GM19025 (cell line): ENCODE measurements at regions not wholly inside any gene's neighbourhood (a gene's known extent, or its start where the extent isn't known, plus 50 kb on each side); places are given as distances from the start of the nearest gene placed in this dataset.

Experiments
- ATAC-seq: cut with Tn5 transposase; IDR thresholded peaks from one replicate; pipeline ENCODE4 v1.9.1; 2021; ENCODE audit warnings: mild to moderate bottlenecking, low read depth, moderate library complexity; ENCODE audit not compliant: unreplicated experiment

DNA sequence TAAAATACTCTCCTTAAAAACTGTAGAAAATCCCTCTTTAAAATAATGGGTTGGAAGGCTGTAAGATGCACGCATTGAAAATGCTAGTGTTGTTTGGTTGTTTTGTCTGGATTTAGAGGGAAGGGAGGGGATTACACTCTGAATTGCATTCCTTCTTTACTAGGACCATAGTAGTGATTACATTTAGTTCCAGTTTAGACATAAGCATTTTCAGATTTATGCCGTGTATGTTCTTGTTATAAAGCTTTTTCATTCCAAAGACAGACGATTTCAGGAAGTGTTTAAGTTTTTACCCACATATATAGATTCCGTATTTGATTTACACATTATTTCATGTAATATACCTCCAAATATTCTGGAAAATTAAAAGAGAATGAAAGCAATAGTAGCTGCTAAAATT lies 538.4 kb downstream of the PTPRC start:
- no peak for ATAC-seq

DNA sequence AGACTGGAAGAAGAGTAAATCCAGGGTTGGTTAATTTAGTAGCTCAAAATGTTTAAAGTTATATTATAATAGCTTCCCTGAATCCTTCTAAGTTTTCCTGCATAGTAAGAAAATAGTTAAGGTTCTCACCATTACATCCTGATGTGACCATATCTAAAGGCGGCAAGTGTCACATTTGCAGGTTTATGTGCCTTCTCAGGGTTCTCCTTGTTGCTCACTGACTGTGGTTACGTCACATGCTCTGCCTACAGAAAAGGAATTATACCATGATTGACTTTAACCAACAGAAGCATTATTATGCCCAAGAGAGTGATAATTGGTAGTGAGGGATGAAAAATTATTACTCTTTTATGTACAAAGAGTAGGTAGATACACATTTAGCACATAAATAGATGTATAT lies 539.8 kb downstream of the PTPRC start:
- no peak for ATAC-seq

DNA sequence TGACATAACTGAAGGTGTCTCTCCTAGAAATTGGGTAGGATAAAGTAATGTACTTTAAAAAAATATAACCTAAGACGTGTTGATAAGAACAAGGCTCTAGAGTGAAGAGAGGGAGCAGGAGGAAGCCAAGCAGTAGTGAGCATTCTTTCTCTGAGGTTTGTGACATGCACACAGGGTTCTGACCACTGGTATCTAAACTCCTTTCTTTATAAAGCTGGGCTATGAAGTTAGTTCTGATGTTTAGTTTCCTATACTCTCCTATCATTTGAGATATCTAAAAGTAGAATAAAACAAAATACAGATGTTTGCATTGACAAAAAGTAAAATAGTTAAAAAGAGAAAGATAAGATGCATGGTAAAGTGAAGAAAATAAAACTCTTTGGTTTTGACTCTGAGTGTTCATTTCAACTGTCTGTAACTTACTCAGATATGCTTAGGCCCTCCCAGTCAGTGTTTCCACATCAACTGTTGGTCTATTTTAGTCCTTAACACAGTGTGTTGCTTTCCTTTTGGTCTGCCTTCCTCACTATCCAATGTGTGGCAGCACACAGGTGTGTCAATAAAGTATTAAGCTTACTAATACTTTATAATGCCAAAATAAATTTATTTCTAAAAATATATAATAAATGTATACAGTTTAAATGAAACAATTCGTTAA lies 543.5 kb downstream of the PTPRC start:
- no peak for ATAC-seq

DNA sequence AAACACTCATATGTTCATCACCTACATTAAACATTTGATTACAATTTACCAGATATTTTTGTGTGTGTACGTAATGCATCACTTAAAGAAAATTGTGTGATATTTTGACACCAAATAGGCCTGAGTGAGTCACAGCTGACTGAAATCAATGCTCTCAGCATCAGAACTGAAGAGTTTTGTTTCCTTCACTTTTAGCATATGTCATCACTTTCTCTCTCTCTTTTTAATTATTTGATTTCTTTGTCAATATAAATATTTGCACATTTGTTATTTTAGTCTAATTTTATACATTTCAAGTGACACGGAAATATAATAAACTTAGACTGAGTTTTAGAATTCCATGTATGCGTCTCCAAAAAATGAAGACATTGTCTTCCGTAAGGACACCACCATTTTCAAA lies 545.3 kb downstream of the PTPRC start:
- no peak for ATAC-seq

DNA sequence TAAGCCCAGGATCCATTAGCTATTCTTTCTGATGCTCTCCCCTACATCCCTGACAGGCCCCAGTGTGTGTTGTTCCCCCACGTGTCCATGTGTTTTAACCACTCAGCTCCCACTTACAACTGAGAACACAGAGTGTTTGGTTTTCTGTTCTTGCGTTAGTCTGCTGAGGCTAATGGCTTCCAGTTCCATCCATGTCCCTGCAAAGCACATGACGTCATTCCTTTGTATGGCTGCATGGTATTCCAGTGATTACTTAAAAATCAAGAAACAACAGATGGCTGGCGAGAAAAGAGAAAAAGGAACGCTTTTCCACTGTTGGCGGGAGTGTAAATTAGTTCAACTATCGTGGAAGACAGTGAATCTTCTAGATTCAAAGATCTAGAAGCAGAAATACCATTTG lies 556.0 kb downstream of the PTPRC start:
- ATAC-seq = no peak

DNA sequence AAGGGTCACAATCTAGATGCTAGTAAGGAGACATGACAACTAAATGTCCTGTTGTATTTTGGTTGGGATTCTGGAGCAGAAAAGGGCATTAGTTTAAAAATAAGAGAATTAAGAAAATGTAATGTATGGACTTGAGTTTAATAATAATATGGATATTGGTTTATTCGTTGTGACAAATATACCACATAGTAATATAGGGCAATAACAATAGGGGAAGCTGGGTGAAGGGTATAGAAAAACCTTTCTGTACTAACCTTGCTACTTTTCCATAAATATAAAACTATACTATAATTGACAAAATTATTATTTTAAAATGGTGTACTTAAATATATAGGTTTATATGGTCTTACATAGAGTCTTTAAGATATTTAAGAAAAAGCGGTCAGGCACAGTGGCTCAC lies 558.9 kb downstream of the PTPRC start:
- ATAC-seq = no peak

DNA sequence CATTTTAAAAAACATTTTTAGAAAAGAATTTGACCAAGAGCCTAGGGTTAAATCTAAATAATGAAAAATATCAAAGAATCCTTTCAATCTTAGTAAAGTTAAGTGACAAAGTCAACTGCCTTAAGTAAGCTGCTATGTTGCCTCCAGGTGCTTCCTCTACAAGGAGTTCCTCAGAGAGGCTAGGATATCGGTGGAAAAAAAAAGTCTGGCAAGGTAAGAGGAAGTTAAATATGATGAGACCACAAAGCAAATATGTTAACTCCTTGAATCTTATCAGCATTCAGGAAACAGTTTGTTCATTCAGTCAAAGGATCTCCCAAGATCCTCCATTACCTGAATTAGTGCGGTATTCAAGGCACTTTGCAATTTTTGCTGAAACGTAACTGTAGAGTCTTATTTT lies 563.5 kb downstream of the PTPRC start:
- no peak for ATAC-seq

DNA sequence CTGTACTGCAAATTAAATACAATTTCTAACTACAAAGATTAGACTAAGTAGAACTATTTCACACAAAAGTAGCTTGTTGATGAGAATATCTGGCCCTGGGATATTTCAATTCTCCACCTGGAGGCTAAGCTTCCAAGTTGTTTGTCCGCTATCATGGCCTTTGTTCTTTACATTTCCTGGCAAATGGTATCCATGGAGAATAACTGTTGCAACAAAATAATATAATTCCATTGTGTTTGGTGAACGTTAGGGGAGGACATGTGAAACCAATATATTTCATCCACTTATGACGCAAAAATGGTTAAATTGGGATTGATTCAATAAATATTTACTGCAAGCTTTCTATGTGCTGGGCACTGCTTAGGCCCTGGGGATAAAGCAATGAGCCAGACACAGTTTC lies 565.4 kb downstream of the PTPRC start:
- no peak for ATAC-seq

DNA sequence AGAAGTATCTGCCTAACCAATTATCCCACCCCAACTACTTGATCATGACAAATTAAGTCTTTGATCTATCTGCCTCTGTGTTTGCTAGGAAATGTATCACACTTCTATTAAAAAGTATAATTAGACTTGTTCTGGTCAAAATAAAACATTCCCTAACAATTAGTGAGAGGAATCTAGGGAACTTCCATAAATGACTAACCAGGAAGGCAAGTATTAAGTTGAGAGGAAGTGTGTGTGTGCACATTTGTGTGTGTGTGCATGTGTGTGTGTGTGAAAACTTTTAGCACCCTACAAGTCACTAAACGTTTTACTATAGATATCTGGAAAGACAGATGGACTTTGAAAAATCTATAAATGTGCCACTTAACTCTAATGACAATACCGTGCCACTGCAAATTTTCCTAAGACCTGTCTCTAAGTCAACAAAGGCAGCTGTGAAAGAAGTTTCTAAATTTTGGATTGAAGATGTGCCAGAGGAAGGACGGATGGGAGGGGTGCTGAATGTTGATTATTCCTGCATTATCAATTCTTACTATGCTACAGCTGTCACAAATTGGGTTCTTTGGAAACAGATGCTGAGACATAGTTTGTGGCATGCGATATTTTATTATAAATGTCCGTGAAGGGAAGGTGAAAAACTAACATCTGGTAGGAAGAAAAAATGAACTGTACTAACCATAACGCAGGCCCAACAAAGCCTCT lies 567.1 kb downstream of the PTPRC start:
- no peak for ATAC-seq

DNA sequence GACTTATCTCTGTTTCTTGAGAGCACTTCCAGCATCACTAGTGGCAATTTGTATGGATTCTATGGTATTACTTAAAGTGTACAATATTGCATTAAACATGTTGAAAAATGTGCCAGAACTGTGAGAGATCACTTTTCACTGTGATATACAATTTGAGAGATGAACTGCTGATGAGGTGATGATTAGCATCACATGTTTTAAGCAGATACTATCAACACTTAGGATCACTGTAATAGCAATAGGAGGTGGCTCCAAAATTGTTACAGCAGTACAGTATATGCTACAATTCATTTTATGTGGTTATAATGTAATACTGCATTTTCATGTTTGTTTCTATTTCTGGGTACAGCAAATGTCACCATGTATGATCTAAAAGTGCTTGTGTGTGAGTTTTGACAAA lies 570.0 kb downstream of the PTPRC start:
- ATAC-seq = no peak

DNA sequence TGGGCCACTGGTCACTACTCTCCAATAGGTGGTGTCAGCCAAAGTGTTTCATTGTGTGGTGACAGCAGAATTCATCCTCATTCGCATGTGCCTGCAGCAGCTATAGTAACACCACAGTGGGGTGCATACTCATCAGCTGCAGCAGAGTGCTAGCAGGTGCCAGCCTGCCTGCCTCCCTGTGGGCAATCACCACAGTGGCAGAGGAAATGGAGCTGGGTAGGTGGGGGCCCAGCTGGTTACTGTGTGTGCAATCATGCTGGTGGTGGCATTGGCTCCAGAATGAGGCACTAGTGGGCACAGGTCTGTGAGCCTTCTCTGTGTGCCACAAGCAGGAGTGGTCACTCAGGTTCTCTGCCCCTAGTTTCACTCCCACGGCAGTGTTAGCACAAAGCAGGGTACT lies 579.2 kb downstream of the PTPRC start:
- no peak for ATAC-seq

DNA sequence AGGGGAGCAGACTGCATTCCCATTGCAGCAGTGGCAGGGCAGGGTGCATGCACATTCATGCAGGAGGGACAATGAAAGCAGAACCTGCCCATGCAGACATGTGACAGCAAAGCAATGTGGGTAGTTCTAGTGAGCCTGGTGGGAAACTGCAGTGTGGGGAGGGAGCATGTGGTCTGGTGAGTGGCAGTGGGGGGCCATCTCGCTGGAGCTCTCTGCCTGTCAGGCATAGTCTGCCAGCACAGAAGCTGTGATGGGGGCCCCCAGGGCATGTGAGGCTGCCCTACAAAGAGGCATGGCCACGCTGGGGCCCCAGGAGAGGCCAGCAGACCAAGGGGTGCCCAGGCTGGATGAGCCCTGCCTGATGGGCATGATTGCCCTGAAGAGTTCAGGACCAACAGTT lies 579.7 kb downstream of the PTPRC start:
- ATAC-seq = no peak

DNA sequence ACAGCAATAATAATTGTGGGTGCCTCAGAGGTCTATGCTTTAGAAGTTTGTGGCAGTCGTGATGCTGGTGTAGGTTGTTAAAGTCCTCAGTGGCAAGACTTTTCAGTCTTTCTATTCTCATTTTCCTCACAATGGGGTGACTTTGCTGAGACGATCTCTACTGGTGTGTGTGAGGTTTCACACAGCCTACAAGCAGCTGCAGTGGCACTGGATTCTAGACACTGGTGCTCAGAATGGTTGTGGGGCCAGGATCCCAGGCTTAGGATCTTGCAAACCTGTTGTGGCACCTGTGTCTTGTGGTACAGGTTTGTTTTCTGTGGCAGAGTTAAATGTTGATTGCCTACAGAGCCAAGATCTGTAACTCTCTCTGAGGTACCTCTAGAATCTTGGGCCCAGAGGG lies 581.2 kb downstream of the PTPRC start:
- ATAC-seq = no peak

DNA sequence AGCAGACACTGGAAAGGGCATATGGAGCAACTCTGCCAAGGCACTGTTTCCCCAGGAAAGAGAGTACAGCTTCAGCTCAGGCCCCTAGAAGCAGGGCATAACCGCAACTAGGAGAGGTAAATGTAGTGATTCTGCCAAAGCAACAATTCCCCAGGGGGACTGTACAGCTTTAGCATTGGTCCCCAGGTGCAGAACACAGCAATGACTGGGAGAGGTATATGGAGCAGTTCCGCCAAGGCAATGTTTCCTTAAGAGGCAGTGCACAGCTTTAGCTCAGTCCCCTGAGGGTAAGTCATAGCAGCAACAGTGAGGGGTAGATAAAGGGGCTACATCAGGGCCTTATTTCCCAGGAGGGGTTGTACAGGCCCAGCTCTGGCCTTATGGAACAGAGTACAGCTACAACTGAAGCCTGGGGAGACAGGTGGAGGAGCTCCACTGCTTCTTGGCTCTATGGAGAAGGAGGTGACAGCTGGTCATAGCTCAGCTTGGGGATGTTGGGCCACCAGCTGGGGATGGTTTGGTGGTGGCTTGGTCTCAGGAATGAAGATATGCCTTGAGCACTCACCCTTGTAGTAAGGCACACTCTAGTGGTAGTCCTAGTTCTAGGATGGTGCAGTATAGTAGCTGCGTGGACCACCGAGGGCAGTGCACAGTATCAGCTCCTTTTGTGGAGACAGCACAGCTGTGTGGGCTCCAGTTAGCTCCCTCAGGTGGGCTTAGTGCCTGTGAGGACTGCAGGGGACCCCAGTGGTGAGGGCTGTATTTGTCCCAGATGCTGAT lies 582.7 kb downstream of the PTPRC start:
- no peak for ATAC-seq

DNA sequence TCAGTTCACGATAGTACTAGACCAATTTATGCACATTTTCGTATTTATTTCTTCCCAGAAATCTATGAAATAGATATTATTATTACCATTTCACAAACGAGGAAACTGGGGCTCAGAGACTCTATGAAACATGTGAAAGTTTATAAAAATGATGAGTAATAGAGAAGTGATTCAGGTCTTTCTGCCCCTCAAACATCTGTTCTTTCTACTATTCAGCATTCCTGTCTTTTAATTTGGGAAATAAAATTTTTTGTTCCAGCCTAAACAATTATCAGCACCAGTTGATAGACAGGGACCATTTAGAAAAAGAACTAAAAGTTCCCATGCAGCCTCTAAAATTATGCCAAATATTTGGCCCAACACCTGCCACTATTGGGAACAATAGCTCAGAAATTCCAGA lies 585.1 kb downstream of the PTPRC start:
- no peak for ATAC-seq

DNA sequence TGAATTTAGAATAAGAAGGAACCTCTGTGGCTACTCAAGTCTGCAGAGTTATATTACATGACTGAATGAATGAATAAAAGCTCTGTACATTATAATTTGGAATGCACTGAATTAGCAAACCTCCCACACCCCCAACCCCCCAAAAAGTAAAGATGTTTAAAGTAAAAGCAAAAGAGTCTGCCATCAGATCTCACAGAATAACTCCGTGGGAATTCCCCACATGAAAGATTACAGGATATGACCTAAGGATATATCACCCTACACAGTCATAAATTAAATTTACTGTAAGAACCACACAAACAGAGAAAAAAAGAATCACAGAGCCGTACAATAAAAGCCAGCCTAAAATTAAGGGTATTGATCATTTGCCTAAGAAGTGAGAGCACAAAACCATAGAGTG lies 587.3 kb downstream of the PTPRC start:
- ATAC-seq = no peak

DNA sequence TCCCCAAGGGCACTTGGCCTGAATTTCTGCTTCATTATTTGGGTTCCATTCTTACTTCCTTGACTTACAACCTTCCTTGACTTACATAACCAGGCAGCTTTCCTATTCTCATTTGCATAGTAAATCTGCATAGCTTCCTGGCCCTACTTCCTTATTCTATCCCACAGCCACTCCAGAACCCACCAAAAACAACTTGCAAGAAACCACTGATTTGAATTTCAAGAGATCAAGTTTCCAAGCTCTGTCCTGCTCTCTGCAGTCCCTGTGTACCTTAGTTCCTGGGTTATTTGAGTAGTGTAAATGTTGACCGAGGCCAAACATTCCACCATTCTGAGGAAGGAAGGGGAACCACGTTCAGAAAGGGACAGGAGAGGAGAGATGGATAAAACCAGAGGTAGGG lies 603.3 kb downstream of the PTPRC start:
- ATAC-seq = no peak

DNA sequence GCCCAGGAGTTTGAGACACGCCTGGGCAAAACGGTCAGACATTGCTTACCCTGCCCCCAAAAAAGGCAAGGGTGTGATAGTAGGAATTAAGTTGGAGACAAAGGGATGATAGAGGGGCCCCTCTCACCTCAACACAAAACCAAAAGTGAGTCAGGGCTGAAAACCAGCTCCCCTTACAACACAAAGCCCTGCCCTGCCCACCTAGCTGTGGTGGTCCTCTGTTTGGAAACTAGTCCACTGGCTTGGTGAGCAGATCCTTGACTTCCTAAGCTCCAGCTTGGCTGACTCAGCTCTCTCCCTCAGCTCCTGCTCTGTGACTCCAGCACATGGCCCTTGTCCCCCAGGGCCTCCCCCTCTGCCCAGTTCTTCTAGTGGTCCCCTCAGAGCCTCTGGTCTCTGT lies 603.8 kb downstream of the PTPRC start:
- no peak for ATAC-seq

DNA sequence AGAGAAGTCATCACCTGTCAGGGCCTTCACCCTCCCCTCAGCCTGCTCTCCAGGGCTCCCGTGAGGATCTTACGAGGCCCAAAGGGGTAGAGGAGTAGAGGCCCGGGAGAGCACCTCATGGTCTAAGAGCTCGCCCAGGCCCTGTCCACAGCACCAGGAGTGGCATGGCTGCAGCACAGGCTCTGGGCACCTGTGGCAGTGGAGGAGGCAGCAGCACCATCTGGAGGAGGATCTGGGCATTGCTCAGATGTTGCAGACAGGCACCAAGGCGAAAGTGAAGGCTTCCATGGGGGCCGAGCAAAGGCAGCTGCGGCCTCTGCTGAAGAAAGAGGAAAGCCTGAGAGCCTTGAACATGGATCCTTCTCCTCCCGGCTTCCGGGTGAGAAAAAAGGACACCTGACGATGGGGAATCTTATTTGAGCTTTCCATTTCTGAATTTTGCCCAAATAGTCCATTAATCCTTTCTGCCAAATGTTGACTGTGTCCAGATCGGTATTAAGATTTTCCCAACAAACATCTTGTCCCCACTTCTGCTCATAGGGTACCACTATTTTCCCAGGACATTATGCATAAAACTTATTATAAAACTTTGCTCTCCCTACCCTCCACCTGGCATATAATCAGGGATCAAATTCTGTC lies 604.7 kb downstream of the PTPRC start:
- peak; percentile 100 for ATAC-seq

DNA sequence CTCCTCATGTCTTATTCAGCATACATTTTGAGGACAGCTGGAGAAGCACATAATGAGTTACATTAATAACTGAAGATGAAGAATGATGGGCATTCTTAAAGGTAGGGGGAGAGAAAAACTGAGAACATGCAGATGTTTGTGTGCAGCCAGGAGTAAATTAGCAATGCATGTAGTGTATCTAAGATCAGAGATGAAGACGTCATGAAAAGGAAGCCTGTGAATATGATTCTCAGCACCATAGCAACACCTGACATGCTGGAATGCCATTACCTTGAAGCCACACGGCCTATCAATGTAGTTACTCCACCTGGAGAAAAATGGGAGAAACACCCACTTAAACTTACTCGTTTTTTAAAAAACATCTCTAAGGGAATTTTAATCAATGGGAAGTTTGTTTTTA lies 607.1 kb downstream of the PTPRC start:
- no peak for ATAC-seq

DNA sequence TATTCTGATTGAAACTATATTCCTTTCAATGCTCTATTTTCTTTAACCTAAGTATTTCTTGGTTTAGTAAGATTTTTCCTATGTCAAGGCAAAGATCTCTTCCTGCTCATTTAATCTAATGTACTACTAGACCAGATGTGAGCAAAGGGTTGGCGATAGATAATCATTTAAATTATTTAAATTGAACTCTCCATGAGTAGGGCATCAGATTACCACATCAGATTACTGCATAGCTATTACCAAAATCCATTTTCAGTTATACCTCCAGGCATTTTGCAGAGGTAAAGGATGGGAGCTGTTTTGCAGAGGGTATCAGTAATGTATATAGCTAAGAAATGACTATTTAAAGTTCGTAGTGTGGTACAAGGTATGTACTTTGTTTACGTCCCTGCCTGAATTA lies 607.9 kb downstream of the PTPRC start:
- ATAC-seq = no peak
